RPMI8226 (cell line): ENCODE measurements at regions not wholly inside any gene's neighbourhood (a gene's known extent, or its start where the extent isn't known, plus 50 kb on each side); places are given as distances from the start of the nearest gene placed in this dataset.

Experiments used
- DNase-seq: peaks from one replicate; pipeline ENCODE4 v3.0.0-alpha.2; 2015

DNA sequence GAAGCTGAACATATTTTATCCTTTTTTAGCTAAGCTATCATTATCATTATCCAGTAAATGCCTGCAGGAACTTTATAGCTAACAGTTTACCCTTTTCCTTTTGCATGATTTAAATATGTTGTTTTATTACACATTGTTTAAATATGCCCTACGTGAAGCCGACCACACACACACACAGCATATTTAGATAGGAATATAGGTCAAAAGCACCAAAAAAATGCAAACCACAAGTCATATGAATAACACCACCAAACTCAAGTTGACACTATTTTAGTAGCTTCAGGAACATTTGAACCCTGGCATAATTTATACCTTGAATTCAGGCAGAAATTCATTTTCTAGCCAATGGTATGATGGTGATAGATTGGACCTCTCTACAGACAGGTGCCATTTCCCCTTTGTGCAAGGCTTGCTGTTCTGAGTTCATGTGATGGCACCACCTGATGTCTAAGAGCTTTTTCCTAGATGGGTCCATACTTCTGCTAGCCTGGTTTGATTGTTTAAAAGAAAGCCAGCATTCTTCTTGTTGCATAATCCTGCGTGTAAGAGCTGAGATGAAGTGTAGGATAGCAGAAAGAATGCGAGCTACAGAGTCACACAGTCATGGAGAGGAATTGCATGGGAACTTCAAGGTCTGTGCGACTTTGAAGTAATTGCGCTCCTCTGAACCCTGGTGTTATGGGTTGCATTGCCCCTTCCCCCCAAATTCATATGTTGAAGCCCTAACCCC, 454.8 kb upstream of the SOX5 start:
- no peak for DNase-seq

DNA sequence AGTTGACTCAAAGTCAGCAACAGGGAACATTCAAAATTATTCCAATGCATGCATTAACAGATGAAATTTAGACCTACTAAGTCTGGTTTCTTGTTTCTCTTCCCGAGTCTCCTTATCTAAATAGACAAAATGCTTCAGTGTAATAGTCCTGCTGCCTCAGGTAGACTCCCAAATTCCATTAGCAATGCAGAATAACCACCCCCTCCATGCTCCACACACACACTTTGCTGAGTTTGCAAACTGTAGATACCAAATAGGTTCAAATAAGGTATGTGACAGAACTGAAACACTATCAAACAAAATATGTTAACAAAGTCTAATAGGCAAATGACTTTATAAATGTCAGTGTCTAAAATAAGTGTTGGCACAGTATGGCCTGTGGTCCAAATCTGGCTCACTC, 451.1 kb upstream of the SOX5 start:
- no peak for DNase-seq

DNA sequence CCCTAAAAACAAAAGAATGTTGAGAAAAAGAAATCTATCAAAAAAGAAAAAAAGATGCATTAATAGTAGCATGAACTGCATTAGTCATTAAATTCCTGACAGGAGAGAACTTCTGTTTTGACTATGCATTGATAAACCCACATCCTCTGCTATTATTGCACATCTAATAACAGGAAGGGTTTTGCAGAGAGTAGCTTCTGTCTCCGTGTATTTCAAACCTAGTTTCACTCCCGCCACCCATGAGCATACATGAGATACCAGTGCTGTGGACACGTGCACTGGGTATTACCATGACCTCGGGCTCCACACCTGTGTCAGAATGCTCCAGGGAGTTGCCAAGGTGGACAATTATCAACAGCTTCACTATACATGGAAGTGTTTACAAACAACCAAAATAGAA, 449.1 kb upstream of the SOX5 start:
- no peak for DNase-seq

DNA sequence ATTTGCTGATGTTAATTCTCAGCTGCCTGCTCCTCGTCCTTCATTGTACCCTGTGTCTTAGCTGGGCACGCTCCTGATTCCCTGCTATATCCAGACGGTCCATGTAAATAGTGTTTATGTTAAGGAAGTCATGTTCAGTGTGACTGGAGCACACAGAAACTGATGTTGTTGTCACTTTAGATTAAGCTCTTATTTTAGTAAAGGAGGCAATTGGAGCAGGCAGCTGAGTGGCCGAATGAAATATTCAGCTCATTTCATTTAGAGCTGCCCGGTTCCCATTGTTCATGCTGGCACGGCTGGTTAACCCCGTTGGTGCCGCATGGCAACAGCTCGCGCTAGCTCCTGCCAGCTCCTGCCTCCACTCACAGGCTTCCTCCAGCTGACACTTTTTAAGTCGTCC, 446.8 kb upstream of the SOX5 start:
- no peak for DNase-seq

DNA sequence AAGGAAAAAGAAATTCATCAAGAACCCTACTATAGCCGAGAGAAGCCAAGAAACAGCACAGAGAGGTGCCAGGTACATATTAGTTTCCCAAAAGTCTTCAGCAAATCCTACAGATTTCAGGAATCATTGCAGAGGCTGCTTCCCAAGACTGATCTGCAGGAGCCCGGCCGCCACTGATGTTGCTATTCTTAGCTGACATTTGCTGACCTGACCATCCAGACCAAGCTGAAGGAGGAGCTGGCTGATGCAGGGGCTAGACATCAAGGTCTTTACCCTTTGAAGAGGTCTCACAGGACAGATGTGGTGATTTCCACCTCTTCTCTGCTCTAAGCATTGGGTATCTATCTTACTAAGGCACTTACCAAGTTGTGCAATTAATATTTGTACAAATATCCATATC, 444.8 kb upstream of the SOX5 start:
- DNase-seq, result no peak

- no peak for DNase-seq
Measured at GRCh38 chr12:24393071-24393470, 443.6 kb upstream of the SOX5 start.

GRCh38 chr12:24389394-24389793, 439.9 kb upstream of the SOX5 start:
- DNase-seq, result no peak

DNA sequence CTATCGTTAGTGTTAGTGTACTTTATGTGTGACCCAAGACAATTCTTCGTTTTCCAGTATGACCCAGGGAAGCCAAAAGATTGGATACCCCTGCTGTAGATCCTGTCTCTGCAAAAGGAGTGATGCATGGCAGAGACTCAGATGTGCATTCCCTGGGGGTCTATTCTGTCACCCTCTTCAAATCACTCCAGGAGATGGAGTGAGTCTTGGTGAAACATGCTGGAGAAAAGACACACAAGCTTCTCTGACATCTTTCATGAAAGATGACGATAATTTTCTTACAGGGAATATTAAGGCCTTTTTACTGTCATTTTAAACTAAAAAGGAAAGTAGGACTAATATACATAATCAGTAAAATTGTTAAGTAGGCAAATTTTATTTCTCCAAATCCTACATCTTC, 437.9 kb upstream of the SOX5 start:
- no peak for DNase-seq

GRCh38 chr12:24386836-24387235, 437.4 kb upstream of the SOX5 start:
- no peak for DNase-seq

DNA sequence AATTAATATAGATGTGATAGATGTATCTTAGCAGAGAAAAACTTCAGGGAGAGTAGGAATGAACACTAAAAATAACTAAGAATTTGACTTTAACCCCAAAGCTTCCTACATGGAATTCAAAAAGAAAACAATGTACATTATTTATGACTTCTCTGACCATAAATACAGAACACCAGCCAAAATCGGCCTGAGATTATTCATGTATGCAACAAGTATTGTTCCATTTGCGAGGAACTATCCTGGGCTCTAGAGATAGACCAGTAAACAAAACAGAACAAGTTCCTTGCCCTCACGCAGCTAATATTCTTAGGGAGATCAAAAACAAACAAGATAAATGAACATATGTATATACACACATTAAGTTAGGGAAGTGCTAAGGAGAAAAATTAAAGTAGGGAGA, 432.3 kb upstream of the SOX5 start:
- no peak for DNase-seq

- no peak for DNase-seq
Measured at GRCh38 chr12:24379861-24380521, 430.5 kb upstream of the SOX5 start.

DNA sequence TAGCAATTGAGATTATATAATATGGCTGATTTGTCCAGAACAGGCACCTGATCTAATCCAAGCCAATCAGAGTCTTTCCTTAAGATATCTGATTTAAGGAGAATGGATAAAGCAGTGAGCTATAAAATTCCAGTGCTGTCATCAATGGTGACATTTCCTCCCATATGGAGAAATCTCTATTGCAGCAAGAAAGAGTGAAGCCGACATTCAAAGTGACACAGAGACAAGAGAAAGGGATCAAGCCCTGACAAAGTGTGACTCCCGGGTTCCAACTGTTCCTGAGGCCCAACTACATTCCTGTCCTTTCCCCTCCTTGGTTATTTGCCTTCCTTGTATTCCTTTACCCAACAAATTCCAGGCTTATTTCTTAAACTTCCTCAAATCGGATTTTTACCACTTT, 430.0 kb upstream of the SOX5 start:
- DNase-seq, result no peak

DNA sequence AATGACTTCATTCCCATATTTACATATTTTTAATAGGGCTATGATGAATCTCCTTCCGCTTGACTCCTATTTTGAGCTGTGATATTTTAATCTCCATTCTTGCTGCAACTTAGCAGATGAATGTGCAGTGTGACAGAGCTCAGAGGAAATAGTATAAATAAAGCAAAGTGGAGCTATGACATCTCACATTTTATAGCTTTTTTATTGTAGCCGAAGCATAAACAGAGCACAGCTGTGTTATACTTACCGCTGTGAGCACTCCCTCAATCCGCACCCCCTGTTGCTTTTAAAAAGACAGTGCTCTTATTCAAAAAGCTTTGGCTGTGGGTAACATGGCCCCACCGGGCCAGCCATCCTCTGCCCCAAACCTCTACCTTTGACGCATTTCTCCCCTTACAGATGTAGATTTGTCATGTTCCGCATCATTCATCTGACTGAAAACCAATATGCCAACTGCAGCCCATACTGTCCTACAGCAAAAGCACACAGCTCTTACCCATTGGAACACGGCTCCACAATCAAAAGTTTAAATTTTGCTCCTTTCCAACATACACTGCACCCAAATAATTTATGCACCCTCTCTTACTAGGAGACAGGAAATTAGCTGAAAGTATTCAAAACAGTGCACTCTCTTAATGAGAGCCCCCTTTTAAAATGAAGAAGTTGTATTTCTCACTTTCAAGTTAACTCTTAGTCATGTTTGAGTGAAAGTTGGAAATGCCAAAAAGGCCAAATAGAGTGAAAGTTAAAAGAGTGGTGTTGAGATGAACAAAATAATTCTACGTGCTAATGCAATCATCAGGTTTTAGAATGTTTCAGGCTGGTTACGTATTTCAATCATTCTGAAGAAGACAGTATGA, 429.3 kb upstream of the SOX5 start:
- DNase-seq, result no peak

- no peak for DNase-seq
Measured at GRCh38 chr12:24374452-24374851, 425.0 kb upstream of the SOX5 start.

DNA sequence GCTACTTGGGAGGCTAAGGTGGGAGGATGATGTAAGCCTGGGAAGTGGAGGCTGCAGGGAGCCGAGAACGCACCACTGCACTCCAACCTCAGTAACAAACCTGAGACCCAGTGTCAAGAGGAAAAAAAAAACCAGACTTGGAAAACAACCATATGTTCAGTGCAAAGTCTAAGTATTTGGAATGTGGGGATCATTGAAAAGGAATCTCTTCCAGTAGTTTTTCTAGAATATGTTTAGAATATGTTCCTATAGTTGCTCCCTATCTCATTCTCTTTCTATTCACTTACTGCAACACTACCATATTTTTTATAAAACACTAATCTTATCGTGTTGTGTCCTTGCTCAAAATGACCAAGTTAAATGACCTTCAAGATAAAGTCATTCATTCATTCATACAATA, 423.5 kb upstream of the SOX5 start:
- DNase-seq, result no peak

DNA sequence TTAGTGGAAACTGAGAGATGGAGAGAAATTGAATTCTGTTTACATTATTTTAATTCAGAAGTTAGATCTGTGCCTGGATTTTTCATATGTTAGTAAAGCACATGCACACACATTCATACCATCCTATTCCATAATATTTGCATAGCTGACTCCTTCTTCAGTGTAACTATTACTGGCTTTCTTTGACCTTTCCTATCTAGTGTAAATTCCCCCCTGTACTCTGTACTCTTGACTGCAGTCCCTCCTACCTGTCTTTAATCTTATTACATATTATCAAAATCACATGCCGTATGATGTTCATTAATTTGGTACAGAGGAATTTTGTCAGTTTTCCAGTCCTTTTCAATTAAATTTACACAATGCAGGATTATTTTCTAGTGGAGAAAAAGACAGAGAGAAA, 417.0 kb upstream of the SOX5 start:
- no peak for DNase-seq

DNA sequence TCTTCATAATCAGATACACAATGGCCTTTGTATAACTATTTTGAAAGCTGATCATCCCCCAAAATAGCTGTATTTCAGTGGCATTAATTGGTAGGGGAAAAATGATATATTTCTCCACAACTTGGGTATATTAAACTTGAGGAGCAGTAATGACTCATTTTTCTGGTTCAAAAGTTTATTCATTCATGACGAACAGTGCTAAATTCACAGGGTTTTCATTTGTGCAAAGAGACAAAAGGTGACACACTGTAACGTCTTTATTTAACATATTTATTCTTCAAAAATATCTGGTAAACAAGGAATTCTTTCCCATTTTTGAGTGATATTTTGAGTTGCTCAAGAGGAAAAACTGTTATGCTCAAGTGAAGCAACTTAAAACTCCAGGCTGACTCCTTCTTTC, 415.5 kb upstream of the SOX5 start:
- DNase-seq, result no peak

DNA sequence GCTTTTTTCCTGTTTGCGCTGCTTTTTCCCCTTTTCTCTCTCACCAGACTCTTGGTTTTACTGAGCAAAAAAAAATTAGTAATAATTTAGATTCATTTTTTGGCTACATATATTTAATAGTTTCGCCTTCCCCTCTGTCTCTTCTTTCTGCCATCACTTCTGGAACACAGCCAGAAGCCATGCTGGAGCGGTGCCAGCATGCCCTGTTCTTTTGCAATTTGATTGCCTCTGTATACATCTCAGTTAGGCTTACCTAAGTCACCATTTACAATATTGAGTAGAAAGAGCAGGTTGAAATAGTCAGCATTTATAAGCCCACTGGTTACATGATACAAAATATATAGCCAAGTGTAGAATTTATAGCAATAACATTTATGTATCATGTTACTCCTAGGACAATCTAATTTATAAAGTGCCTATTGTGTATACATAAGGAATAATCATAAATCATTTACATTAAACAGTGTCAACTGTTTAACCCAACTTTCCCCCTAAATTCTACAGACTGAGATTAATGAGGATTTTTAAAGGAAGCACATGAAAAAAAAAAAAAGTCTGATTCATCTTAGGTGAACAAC, 413.8 kb upstream of the SOX5 start:
- peak; percentile 8 for DNase-seq

DNA sequence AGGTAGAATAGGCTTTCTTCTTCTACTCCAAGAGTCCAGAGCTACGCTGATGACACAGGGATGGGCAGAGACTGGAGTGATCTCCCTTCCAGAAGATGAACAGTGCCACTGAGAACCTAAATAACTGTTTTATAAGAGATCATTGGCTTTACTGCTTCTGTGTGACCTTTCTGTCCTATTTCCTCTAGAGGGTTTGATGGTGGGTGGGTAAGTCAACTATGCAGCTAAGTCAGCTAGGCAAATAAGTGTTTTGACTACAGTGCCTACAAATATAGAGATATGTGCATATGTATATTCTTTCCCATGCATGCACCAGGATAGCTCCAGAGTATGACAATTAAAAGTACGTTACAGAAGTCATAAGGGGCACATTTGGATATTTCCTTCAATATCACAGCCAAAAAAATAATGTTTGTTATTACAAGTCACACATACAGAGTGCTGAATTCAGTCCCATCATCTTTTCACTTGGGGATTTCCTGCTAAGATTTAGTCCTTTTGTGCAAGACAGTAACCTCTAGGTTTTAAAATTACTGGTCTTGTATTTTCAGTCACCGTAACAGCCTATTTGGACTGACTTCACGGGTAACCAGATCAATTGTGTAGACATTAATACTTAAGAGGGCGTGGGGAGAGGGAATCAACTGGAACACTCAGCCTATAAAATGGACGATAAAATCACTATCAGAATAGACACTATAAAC, 412.6 kb upstream of the SOX5 start:
- DNase-seq, result no peak

GRCh38 chr12:24360907-24361306, 411.4 kb upstream of the SOX5 start:
- no peak for DNase-seq

- no peak for DNase-seq
Measured at GRCh38 chr12:24360461-24360860, 411.0 kb upstream of the SOX5 start.

DNA sequence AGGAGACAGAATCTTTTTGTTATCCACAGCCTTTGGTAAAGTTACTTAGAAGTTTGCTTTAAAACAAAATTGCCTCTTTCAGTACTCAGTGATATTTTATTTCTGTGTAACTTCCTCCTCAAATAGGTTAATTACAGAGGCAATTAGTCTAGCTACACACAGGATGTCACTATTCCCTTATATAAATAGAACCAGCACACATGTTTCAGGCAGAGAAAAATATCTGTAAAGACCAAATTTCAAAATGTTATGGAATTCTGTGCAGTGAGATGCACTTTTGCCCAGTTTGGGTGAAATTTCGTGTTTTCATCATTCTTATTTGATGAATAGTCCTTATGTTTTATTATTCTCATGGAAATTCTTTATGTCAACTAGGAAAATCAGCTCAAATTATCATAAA, 410.6 kb upstream of the SOX5 start:
- no peak for DNase-seq

- no peak for DNase-seq
Measured at GRCh38 chr12:24359418-24359817, 409.9 kb upstream of the SOX5 start.
